ENCODE measurements at regions not wholly inside any gene's neighbourhood (a gene's known extent, or its start where the extent isn't known, plus 50 kb on each side); places are given as distances from the start of the nearest gene placed in this dataset.
"Not testable (repeated sequence)": the region's sequence is repeated elsewhere in the genome, so short reads cannot be mapped to it uniquely, and the experiment has no call there.

DNA sequence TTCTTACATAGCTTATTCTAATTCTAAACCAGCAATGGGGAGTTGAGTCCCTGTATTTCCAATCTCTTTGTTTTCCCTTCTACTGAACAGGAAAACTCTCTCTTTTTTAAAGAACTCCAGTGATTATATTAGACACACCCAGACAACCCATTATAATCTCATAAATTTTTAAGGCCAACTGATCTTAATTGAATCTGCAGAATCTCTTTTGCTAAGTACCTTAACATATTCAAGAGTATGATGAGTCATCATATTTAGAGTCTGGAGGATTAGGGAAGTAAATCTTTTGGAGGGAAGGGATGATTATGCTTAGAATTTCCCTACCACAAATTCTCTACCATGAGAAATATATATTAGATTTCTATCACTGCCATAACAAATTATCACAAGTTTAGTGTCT is 705.1 kb downstream of the CENPC start:
- DNase-seq (ENCODE audit: low read depth in 2 of 2): no peak

DNA sequence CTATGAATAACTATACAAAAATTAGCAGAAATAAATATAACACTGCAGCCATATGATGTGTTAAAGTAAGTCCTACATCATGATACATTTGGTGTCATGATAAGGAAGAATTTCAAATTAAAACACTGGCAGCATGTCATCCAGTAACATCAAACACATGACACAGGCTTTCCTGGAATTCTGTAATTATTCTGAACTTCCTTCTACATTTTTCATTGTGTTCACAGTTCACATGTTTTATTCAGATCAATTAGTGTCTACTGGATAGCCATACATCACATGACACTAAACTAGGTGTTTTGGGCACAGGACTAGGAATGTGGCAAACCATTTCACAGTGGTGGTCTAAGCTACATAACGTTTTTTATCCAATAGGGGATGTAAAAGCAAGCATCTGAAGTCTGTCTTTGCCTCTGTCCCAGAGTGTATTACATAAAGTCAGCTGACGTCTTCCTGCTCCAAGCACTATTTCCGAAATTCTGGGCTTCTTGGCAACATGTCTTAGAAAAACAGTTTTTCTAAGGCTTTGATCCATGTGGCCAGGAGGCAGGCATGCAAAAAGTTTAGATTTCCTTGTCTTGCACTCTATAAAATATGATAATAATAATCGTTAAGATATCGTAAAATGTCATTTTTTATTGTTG is 707.9 kb downstream of the CENPC start:
- DNase-seq (ENCODE audit: low read depth in 2 of 2): no peak

DNA sequence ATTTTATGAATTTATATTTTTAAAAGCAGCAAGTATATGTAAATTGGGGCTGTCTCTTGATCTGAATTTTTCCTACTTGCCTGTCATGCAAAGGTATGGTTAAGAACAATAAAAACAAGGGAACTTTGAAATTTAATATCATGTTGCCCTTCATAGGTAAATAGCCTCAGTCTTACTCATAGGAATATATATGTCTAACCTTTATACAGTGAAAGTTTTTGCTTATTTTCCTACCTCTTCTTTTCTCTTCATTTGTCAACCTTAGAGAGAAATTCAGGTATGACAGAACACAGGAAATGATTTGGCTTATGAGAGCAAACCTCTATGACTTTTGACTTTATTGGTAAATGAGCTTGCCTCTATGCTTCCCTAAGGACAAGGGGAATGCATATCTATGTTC is 716.0 kb downstream of the CENPC start:
- DNase-seq (ENCODE audit: low read depth in 2 of 2): no peak

DNA sequence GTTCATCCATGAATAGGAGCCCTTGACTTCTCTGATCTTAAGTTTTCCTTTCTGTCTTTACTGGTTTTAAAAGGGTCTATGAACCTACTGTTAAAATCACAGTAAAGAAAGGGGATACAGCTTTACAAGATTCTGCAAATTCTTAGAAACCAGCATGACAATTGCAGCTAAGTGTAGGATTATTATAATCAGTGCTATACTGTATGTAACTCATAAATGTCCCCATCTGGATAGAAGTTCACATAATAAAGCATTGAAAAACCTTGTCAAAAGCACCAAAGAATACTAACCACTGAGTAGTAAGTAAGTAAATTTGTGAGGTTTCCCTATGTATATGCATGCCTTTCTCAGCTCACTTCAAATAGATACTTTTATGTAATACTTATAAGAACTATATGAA is 724.6 kb downstream of the CENPC start:
- no peak for DNase-seq (ENCODE audit: low read depth in 2 of 2)

DNA sequence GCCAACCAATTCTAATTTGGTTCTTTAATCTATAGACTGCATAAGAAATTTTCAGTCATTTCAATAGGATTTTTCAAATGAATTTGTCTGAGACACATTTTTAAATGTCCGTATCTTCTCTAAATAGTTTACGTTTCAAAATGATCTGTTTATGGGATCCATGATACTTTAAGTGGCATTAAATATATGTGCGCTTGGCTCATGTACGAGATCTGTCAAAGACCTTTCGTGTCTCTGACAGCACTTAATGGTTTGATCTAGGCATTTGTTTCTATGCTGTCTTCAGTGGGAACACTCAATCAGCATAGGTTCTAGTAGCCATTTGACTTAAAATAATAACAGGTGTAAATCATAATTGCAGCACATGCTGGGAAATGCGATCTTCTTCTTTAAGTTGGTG is 731.0 kb downstream of the CENPC start:
- DNase-seq (ENCODE audit: low read depth in 2 of 2): no peak

DNA sequence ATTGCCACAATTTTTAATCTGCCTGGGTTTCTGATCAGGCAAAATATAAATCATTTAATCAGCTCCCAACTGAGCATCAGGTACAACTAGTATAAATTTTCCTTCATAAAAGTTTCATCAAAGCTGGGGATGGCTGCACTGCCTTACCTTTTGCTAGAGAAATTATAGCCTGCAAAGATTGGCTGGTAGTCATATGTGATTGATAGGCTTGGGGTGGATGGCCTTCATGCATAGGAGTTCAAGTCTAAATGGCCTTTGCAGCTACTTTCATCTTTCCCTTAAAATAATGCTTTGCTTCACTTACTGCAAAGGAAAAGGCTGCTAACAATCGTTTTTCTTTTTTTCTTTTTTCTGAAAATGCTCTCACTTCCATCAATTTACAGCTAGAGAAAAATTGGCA is 739.7 kb downstream of the CENPC start:
- DNase-seq (ENCODE audit: low read depth in 2 of 2): no peak

DNA sequence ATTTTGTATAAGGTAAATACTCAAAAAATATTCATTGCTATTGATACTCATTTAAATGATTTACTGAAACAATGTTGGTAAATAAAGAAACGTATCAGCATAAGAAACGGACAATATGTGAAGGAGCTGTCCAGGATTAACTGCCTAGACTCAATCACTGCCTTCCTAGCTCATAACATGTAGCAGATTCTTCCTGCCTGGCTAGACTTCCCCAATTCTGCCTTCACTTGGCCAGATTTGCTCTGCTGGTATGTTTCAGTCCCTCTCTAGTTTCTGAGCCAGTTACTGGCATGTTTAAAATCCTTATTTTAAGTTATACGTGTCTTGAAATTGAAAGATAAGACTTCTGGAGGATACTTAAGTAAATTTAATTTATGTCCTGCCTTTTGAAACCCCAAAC is 740.3 kb downstream of the CENPC start:
- DNase-seq (ENCODE audit: low read depth in 2 of 2): no peak

DNA sequence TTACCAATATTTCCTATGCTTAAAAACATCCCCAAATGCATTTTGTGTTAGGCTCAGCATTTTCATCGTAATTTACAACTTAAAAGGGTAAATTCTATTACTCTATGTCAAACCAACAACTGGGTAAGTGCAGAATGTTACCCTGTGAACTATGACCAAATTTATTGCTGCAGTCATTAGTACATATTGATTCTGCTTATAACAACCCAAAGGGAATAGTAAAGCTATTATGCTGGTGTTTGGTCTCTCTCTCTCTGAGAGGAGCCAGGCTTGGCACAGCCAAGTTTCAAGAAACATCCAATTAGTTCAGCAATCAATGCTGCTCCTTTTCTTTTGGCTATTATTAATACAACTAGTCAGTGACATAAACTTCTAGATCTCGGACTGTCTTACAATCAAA is 747.7 kb downstream of the CENPC start:
- DNase-seq (ENCODE audit: low read depth in 2 of 2): no peak

DNA sequence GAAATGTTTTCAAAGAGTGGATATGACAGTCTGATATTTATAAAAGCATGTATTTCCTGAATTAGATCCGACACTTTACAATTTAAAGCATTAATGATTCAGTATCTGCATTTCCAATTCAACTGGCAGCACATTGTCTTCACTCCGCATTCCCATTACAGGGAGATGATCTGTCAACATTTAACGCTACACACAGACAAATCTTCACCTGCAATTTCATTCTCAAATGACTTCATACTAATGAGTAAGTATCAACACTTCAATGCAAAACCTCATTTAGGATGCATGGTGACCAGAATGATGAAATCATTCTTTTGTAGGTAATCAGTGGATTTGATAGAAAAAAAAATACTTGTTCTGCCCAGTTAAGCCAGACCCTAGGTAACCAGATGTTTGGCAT is 749.6 kb downstream of the CENPC start:
- DNase-seq (ENCODE audit: low read depth in 2 of 2): no peak

DNA sequence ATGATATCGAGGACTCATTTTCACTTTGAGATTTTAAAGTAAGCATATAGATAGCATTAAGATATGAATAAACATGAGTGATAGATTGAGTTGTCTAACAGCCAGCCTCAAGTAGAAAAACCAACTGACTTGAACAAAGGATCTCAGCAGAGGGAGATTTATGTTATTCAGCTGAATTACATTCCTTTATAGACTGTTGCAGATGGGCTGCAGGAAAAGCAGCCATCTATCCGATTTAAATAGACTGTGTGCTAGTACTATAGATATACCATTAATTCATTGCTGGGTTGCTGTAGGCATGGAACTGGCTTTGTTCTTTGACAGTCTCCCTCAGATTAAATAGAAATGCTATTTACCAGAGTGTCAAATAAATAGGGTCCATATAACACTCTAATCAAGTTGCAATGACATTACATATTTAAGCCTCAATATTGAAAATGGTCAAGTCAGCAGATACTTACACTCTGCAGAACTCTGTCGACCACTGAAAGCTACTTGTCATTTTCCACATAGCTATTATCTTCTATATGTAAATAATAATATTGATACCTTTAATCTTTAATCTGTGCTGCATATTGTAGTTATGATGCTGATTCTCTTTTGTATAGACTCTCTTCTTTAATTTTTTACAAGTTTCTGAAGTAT is 750.8 kb downstream of the CENPC start:
- no peak for DNase-seq (ENCODE audit: low read depth in 2 of 2)

DNA sequence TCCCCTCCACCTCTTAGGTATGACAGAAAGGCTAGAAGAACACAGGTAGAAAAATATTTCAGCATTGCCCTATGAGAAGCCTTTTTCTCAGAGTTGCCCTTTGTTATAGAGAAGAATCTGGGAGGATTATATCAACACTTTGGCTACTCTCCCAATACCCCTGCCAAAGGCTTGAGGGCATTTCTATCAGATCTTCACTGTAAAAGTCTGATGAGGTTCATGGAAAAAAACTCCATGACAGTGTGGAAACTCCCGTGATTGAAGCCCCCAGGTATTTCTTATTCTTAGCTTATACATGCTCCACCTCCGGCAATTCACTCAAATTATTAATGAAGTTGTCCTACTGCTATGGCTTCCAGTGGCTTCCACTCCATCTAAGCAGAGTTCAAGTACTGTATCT is 753.6 kb downstream of the CENPC start:
- no peak for DNase-seq (ENCODE audit: low read depth in 2 of 2)

DNA sequence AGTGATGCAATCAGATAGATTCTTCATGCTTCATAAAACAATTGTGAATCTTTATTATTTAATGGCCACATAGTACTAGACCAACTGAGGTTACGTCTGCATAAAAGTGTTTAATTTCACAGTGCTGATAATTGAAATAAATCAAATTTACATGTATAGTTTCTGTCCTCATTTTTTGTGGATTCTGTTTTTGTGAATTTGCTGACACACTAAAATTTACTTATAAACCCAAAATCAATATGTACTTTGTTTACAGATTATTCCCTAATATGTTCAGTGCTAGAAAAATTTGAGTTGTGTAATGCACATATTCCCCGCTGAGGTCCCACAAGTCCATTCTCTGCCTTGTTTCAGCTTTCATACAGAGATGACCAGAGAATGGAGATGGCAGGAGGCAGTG is 759.8 kb downstream of the CENPC start:
- DNase-seq (ENCODE audit: low read depth in 2 of 2): no peak

DNA sequence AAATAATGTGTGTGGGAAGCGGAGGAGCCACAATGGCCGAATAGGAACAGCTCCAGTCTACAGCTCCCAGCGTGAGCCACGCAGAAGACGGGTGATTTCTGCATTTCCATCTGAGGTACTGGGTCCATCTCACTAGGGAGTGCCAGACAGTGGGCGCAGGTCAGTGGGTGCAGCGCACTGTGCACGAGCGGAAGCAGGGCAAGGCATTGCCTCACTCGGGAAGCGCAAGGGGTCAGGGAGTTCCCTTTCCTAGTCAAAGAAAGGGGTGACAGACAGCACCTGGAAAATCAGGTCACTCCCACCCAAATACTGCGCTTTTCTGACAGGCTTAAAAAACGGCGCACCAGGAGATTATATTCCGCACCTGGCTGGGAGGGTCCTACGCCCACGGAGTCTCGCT is 762.6 kb downstream of the CENPC start:
- not testable (repeated sequence) for DNase-seq (ENCODE audit: low read depth in 2 of 2)

DNA sequence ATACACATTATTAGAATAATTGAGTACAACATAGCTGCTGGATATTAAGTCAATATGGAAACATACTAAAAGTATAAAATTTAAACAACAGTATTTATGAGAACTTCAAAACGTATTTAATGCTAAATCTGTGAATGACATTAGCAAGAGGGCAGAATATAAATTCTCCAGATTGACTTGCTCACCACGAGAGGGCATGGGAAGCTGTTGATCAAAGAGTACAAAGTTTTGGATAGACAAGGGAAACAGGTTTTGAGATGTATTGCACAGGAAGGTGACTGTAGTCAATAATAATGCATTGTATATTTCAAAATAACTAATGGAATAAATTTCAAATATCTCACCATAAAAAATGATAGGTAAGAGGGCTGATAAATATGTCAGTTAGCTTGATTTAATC is 768.2 kb downstream of the CENPC start:
- DNase-seq (ENCODE audit: low read depth in 2 of 2): no peak

DNA sequence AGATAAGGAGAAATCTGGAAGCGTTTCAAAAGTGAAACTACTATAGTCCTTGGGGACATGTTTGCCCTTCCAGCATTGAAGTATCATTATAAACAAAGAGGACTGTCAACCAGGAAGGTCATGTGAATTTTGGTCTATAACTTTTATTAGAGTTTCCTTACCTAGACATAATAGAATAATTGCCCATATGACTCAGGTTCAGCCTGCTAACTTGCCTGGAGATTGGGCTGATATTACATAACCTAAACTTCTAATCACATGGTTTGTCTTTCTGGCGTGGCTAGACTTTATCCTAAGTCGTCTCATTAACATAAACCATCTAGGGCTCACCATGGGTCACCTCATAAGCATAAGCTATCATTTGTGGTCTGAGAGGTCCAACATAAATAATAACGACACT is 775.9 kb downstream of the CENPC start:
- no peak for DNase-seq (ENCODE audit: low read depth in 2 of 2)

DNA sequence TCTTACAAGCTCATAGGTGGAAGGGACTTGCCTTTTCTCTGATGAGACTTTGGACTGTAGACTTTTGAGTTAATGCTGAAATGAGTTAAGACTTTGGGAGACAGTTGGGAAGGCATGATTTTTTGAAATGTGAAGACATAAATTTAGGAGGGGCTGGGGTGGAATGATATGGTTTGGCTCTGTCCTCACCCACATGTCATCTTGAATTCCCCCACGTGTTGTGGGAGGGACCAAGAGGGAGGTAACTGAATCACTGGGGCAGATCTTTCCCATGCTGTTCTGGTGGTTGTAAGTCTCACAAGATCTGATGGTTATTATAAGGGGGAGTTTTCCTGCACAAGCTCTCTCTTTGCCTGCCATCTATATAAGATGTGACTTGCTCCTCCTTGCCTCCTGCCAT is 777.9 kb downstream of the CENPC start:
- no peak for DNase-seq (ENCODE audit: low read depth in 2 of 2)

DNA sequence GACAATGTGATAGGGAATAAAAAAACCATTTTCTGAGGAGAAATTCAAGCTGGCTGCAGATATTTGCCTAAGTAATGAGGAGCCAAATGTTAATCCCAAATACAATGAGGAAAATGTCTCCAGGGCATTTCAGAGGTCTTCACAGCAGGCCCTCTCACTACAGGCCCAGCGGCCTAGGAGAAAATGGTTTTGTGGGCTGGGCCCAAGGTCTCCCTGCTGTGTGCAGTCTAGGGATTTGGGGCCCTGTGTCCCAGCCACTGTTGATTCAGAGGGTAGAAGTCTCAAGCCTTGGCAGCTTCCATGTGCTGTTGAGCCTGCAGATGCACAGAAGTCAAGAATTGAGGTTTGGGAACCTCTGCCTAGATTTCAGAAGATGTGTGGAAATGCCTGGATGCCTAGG is 778.7 kb downstream of the CENPC start:
- no peak for DNase-seq (ENCODE audit: low read depth in 2 of 2)

DNA sequence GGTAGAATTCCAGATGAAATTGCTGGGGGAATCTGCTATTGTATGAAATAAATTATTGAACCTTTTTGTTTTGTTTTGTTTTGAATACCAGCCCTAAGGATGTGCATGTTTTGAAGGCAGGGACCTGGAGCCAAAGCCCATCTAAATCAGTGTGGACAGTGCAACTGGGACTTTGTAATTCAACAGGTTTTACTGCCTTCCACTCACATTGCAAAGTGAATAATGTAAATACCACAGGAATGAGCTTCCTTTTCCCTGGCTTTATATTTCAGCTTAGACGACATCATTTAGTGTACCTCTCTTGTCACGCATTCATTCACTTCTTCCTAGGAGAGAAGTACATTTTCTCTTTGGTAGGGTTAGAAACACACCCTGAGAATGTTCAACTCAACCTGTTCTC is 795.0 kb downstream of the CENPC start:
- DNase-seq (ENCODE audit: low read depth in 2 of 2): no peak

DNA sequence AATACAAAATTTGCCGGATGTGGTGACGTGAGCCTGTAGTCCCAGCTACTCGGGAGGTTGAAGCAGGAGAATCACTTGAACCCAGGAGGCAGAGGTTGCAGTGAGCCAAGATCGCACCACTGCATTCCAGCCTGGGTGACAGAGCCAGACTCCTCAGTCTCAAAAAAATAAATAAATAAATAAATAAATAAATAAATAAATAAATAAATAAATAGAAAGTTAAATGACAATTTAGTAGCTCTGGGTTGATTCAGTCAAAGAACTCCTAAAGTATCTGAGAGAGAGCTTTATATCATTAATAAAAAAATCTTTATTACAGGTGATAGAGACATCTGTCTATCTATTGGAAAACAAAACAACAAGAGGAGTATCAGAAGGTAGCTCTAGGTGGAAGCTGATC is 798.4 kb downstream of the CENPC start:
- not testable (repeated sequence) for DNase-seq (ENCODE audit: low read depth in 2 of 2)

DNA sequence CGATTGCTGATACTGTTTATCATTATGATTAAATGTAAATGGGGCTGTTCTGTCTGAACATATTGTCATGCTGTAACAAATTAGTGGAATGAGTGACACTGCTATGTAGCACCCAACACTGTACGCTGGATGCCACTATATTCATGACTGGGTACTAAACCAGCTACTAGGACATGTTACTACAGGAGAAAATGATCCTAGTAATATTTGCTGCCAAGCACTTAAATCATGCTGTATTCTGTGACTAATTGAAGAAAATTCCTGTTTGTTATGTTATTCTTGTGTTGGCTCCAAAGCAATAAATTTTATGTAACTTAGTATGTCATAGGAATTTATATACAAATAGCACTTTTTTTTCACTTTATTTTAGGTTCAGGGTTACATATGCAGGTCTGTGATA is 804.2 kb downstream of the CENPC start:
- DNase-seq (ENCODE audit: low read depth in 2 of 2): no peak

DNA sequence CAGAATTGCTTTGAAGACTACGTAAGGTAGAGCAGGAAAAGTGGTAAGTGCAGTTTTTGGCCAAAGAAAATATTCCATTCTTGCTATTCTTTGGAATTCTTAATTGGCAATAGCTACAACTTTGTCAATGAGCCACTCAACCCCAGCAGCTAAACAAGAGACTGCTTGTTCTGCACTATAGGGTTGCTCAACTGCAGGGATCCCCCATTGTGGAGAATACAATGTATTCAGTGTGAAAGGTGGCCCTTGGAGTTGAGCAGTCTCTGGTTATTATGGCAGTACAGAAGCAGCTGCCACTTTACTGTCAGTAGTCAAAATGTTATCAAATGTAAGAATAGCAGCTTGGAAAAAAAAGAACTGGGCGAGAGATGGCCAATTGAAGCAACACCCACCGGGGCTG is 808.7 kb downstream of the CENPC start:
- no peak for DNase-seq (ENCODE audit: low read depth in 2 of 2)

DNA sequence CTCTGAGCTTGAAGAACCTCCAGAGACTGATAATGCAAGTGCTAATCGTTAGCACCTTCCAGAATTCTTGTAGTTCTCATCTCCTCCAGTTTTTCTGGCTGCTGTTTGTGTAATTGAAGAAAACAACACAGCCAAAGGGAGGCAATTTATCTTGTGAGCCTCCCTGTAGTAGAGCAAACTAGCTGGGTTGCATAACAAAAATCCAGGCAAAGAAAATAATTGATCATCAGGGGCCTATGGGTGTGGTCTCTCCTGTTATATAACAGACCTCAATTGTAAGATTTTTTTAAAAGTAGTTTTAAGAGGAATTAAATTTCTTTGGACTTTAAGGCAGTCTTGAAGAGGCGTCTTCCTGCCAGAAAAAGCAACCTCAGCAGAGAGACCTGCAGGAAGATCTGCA is 817.0 kb downstream of the CENPC start:
- no peak for DNase-seq (ENCODE audit: low read depth in 2 of 2)

DNA sequence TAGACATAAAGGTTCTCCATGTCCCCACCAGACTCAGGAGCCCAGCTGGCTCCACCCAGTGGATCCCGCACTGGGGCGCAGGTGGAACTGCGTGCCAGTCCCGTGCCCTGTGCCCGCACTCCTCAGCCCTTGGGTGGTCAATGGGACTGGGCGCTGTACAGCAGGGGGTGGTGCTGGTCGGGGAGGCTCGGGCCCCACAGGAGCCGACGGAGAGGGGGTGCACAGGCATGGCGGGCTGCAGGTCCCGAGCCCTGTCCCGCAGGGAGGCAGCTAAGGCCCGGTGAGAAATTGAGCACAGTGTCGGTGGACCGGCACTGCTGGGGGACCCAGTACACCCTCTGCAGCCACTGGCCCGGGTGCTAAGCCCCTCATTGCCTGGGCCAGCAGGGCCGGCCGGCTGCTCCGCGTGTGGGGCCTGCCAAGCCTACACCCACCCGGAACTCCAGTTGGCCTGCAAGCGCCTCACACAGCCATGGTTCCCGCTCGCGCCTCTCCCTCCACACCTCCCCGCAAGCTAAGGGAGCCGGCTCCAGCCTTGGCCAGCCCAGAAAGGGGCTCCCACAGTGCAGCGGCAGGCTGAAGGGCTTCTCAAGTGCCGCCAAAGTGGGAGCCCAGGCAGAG is 832.9 kb downstream of the CENPC start:
- DNase-seq (ENCODE audit: low read depth in 2 of 2): not testable (repeated sequence)

DNA sequence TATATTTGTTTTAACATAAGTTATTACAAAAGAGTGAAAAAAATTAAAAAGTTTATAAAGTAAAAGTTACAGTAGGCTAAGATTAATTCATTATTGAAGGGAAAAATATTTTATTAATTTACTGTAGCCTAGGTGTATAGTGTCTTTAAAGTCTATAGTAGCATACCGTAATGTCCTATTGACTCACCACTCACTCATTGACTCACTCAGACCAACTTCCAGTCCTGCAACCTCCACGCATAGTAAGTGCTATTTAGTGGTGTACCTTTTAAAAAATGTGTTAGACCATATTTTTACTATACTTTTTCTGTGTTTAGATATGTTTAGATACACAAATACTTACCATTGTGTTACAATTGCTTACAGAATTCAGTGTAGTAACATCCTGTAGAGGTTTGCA is 841.1 kb downstream of the CENPC start:
- no peak for DNase-seq (ENCODE audit: low read depth in 2 of 2)
